Erythroblast (primary cell): ENCODE measurements at regions not wholly inside any gene's neighbourhood (a gene's known extent, or its start where the extent isn't known, plus 50 kb on each side); places are given as distances from the start of the nearest gene placed in this dataset.

Experiments used
- GATA1 ChIP-seq: IDR thresholded peaks from 2 replicates; pipeline ENCODE4 v1.6.1; 2011; ENCODE audit warnings: low read depth, mild to moderate bottlenecking, control low read depth, low read length, moderate library complexity
- POLR2A ChIP-seq: IDR thresholded peaks from 2 replicates; pipeline ENCODE4 v1.6.1; 2011; ENCODE audit warnings: mild to moderate bottlenecking, low read length

DNA sequence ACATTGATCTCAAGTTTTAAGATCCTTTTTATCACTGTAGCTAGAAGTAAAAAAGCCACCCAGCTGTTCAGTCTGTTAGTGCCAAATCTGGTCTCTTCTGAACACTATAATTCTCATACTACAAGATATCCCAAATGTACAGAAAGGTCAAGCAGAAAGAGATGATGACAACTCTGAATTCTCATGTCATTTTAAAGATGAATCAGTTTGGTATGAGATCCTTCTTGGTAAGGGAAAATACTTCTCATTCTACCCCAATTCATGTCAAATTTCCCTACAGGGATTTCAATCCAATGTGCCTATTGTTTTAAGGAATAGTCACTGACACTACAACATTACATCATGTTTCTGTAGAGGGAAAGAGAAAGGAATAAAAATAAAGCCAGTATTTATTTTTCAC, 184.5 kb downstream of the CPEB2 start:
- TF ChIP-seq POLR2A (no peak), GATA1 (no peak)
